Cardiac septum (tissue), 1 donor: ENCODE measurements at regions not wholly inside any gene's neighbourhood (a gene's known extent, or its start where the extent isn't known, plus 50 kb on each side); places are given as distances from the start of the nearest gene placed in this dataset.

Source experiments
- DNase-seq: peaks from one replicate; pipeline ENCODE4 v3.0.0-alpha.2; 2020; ENCODE audit warnings: low spot score
- intact Hi-C: fragments of 100-400 bp; cut with DNase I; formaldehyde crosslinking; loops from one replicate; pipeline ENCODE4 v1.14.0; 2022
- donor health status: DM: no; HTN: no; CAD: no.

DNA sequence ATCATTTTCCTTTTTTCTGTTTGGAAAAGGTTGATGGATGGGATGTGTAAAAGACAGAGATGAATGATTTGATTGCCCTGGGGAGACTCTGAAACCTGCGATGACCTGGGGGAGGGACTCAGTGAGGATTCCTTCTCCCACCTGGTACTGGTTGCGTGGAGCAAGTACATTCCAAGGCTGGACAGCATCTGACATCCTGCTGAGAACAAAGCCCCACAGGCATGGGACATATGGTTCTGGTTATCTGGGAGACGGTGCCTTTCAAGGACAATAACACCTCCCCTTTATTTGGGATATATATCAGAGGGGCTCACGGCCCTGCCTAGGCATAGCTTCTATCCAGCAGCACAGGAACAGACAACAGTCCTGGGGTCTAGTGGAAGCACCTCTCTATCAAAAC lies 527.8 kb downstream of the METTL15 start:
- intact Hi-C loops: no loop called here
- no peak for DNase-seq

DNA sequence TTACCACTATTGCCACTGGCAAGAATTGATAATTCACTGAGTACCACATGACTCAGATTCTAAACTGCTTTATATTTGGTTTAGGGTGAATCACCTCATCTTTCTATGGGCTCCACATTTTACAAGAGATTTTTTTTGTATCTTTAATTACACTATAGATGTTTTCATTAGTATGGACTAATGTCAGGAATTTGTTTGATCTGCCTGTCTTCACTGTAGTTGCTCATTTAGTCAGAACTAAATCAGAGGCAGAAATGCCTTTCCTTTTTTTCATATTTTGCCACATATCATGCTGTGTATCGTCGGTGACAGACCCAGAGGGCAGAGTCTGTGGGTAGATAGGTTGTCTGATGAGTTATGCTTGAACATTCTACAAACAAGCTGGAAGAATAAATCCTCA lies 524.1 kb downstream of the METTL15 start:
- intact Hi-C loops: no loop called here
- DNase-seq: no peak

DNA sequence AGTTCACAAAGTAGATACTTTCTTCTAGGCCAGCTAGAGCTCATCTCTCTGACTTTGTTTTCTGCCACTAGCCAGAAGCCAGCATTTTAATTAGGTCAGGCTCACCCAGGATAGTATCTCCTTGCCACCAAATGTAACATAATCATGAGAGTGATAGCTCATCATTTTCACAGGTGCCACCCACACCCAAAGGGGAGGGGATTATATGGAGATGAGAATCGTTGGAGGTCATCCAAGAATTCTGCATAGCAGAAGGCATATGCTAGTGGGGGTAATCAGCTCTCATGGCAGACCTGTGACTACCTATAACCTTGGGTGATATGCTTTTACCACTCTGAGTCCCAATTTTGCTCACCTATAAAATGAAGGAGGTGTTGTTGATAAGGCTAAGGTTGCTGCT lies 523.0 kb downstream of the METTL15 start:
- intact Hi-C loops: no loop called here
- no peak for DNase-seq

DNA sequence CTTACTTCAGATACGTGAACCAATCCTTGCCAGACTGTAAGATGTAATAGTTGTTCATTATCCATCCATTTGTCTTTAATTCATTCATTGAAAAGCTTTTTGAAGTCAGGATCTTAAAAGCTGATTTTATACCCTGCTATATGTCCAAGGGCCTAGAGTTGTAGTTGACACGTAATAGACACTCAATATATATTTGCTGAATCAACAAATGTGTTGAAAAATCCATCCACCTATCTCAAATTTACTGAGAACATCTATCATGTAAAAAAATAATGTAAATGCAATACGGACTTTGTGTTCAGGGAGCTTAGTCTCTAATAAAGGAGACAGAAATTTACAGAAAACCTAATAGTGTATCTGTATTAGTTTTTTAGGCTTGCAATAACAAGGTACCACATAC lies 521.0 kb downstream of the METTL15 start:
- intact Hi-C loops: no loop called here
- no peak for DNase-seq

DNA sequence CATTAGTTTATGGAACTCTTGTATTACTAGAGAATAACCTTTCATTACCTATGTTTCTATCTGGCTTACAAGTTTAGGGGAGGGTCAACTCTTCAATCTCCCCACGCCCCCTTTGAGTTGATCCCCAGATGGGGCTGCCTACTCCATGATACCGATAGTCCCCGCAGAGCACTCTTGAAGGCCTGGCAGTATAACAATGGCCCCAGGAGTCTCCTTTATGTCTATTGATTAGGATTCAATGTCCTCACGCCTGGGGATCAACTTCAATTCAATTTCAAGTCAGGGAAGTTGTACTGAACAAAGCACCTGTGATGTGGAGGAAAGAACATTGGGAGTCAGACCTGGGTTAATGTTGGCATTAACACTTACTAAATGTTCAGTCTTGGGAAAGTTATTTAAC lies 520.2 kb downstream of the METTL15 start:
- DNase-seq: no peak
- intact Hi-C loops: no loop called here

DNA sequence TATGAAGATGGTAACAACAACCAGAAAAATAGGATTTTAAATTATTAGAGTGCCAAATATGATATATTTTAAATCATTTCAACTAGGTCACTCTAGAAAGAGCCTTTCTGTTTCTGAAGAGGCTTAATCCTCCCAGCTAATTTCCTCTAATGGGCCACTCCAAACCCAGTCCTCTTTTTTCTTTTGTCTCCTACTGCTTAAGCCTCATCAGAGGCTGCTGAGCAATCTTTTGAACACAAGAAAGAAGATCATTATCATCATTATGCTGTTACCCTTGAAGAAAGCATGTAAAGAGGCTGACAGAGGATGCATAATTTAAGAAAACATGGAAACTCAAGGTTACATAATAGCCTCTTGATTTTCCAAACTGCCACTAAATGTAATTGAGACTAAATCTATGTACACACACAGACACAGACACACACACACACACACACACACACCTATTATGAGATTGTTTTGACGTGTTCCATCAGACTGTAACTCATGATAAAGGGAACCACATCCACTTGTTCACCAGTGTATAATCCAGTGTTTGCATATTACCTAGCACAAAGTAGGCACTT lies 519.6 kb downstream of the METTL15 start:
- intact Hi-C loops: no loop called here
- no peak for DNase-seq

DNA sequence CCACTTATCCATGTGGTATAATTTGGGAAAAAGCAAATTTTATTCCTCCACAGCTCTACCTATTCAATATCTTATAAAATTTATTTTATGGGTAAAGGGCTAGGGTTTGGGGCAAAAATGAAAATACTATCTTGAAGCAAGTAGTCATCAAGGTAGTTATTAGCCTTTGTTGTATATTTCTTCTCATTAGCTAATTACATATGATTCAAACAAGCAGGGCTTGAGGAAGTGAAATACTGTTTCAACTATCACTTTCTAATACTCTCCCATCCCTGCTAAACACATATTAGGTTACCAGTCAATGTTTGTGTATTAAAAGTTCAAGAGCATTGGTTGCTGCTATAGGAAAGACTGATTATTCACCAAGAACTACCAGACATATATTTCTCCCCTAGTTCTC lies 517.3 kb downstream of the METTL15 start:
- intact Hi-C loops: no loop called here
- DNase-seq: no peak

DNA sequence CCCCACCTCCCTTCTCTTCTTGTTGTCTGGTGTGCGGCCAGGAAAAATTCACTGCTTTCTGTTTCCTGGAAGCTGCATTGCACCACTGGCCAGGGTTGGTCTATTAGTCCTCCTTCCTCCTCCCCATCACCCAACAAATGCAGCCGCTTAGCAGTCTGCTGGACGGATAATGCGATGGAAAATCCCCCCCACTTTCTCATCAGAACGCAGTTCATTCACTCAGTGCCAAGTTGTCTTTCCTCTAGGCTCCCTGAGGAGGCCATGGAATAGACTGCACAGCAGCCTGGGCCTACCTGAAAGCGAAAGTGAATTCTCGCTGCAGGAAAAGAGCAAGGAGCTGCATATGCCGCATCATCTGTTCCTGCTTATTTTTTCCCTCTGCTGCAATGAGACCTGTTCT lies 513.6 kb downstream of the METTL15 start:
- intact Hi-C loops: no loop called here
- no peak for DNase-seq

DNA sequence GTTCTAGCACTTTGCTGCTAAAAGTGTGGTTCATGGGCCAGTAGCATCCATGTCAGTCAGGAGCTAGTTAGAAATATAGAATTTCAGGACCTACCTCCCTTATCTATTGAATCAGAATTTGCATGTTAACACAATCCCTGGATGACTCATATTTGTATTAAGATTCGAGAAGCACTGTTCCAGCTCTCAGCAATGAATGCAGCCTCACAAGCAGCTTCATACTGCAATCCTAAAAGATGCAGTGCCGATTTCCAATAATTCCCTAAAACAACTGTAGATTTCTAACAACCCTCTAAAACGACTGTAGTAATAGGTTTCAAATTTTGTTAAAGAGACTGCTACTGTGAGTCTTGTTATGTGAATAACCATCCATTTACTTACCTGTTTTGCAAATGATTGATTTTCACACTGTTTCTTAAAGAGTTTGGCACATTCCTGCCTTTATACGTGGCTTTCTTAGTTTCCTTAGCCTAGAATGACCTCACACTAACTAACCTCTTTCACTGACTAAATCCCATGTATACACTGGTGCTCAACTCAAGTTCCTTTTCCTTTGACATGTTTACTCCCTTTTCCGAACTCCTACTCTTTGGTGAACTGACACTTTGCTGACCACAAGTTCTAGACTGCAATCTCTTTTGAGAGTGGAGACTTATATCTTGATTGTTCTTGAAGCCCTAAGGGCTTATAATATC lies 511.8 kb downstream of the METTL15 start:
- no peak for DNase-seq
- intact Hi-C loops: no loop called here

DNA sequence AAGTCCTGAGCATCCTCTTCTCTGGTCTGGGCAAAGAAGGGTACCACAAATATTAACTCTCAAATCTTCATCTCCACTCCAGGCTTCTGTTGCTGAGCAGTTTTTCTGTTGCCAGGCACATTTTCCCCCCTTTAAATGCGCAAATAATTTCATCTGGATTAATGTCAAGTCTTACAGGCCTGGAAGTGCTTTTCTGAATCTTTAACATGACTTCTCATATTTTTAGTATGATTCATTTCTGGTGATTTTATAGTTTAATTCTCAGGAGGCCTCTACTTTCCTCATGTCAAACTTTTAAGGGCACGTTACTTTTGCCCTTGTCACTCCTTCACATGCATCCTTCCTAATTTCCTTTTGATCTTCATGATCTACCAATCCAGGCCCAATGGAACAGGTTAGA lies 510.2 kb downstream of the METTL15 start:
- intact Hi-C loops: no loop called here
- no peak for DNase-seq

DNA sequence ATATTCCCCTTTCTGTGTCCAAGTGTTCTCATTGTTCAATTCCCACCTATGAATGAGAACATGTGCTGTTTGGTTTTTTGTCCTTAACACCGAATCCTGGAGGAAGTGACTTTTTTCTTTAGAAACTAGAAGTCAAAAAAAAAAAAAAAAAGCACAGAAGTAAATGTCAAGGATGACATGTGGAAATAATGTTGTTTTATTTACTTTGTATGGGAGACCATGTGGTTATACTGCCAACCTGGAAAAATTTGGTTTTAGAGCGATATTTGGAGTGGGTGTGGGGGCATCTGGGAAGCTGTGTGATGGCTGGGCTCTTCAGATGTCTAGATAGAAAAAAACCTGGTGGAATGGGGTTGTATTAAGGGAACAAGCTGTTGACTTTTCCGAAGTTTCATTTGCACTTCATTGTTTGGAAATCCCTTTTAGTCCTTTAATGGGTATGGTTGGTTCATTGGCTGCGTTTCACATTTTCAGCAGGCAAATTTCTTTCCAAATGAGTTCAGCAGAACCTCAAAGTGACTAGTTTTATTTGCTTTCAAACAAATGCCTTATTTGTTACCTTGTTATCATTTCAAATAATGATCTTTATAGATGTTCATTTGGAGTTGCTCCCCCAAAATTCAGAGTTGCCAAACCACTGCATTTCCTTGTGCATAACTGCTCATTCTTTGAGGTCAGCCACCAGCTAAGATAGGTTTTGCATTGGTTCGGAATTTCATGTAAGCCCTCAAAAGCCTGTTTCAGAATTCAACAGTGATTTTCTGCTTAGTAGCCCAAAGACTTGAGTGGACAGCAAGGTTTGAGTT lies 508.2 kb downstream of the METTL15 start:
- intact Hi-C loops: no loop called here
- no peak for DNase-seq

DNA sequence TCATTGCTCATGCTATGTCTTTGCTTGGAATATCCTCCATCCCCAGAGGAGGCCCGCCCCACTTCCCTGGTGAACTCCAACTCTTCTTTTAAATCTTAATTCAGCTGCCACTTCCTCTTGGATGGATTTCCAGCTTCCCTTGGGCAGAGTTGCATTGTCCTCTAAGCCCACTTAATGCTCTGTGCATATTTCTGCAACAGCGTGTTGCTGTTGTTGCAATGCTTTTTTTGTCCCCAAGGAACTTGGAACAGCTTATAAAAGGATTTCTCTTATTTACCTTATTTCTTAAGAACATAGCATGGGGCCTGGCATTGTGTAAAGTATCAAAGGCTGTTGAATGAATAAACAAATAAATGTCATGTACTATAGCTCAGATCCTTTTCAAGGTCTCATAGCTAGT lies 507.4 kb downstream of the METTL15 start:
- intact Hi-C loops: no loop called here

DNA sequence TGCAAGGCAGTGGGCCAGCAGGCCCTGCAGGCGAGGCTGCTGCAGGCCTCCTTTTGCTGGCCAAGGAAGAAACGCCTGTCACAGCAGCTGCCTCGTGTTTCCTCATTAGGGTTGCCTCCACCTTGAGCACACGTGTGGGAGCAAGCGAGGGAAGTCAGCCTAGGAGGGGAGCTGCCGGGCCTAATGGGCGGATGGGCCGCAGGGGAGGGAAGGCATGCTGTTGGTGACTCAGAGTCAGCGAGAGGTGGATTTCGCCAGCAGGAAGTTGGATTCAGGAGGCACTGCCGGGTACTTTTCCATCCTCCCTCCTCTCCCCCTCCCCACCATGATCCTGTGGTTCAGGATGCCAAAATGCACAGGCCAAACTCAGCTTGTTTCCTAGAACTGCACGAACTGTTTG lies 498.7 kb downstream of the METTL15 start:
- intact Hi-C loops: no loop called here
- DNase-seq: no peak

More for the DNA sequence above, 507.4 kb downstream of the METTL15 start:
- DNase-seq: no peak

DNA sequence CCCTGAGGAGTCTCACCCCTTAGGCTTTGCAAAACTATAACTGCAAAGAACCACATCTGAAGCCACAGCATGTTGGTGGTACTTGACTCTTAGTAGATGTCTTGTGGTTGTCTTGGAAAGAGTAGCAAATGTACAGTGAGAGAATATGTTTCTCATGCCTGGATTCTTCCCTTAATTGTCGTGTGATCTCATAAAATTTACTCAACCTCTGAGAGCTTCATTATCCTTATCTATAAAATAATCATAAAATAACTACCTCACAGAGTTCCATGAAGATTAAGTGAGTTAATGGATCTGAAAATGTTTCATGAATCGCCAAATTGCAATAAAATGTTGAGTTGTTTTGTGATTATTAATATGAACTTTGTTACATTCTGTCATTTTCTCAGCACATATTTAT lies 491.5 kb downstream of the METTL15 start:
- intact Hi-C loops: no loop called here
- no peak for DNase-seq

DNA sequence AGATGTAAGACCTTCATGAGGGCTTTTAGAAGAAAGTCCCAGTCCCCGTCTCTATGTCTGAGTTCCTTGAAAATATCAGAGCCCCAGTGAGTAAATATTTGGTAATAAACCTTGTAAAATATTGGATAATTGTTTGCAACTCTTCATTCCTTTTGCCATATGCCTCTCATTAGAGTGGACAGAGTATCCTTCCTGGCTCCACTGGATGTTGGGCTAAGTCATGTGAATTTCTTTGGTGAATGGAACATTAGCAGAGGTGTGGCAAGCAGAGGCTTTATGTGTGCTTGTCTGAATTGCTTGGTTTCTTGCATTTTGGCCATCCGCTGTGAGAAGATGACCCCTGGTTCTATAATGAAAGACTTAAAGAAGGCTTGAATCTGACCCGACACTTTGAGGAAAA lies 490.3 kb downstream of the METTL15 start:
- intact Hi-C loops: no loop called here
- DNase-seq: no peak

DNA sequence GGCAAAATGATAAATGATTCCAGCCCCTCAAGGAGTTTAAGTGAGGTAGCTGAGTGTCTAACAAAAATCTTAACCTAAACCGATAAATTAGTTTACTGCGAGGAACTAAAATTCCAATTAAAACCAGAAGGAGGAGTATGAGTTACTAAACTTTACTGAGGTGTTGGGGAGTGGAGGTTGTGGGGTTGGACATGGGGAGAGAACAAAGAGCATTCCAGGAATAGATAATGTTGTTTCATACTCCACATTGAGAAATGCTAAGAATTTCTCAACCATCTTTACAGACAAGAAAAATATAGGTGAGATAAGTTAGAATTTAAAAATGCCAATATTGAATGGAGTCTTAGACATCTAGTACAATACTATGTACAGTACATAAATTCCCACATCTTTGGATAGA lies 488.6 kb downstream of the METTL15 start:
- DNase-seq: no peak
- intact Hi-C loops: no loop called here

DNA sequence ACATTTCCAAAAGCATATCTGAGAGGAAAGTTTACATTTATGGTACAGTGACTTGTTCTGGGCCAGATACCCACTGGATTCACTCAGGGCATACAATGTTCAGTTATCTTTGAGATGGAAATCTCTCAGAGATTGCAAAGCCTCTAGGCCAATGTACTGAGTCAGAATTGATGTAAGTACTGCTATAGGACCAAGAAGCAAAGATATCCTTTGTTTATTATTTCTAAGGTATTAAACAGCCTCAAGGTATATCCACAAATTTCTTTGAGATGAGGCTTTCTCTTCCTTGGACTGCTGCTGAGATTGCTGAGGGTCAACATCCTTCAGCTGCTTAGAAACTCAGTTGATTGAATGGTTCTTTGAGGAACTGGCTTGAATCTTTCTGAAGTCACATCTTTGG lies 484.0 kb downstream of the METTL15 start:
- intact Hi-C loops: no loop called here
- no peak for DNase-seq

DNA sequence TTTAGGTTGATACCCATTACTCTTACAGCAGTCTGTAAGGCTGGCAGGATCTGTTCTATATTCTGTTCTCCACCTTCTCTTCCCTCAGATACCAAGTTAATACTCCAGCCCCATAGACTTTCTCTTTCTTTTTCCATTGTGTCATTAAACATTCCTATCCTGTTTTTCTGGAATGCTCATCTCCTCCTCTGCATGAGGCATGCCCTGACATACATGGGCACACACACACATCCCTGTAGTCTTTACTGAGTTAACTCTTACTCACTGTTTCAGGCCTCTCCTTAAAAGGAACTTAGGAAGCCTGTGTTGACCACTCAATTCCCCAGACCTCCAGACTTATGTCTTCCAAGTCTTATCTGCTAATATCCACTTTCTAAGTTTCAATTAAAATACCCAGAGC lies 476.8 kb downstream of the METTL15 start:
- DNase-seq: no peak
- intact Hi-C loops: no loop called here

DNA sequence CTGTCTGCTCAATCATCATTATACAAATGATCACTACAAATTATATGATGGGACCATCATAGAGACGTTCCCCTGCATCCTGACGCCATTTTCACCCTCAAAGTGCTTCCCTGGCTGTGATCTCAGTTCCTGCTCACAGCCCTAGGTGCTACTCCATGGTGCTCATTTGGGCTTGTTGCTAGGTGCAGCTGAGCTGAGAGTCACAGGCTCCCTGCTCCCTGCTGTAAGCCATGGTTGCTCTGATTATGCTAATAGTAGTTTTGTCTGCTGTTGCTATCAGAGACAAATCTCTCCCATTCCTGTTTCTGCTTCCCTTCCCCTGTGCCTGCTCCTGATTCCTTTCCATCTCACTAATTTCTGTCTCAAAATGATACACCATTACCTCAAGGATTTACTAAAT lies 474.3 kb downstream of the METTL15 start:
- intact Hi-C loops: no loop called here
- no peak for DNase-seq

DNA sequence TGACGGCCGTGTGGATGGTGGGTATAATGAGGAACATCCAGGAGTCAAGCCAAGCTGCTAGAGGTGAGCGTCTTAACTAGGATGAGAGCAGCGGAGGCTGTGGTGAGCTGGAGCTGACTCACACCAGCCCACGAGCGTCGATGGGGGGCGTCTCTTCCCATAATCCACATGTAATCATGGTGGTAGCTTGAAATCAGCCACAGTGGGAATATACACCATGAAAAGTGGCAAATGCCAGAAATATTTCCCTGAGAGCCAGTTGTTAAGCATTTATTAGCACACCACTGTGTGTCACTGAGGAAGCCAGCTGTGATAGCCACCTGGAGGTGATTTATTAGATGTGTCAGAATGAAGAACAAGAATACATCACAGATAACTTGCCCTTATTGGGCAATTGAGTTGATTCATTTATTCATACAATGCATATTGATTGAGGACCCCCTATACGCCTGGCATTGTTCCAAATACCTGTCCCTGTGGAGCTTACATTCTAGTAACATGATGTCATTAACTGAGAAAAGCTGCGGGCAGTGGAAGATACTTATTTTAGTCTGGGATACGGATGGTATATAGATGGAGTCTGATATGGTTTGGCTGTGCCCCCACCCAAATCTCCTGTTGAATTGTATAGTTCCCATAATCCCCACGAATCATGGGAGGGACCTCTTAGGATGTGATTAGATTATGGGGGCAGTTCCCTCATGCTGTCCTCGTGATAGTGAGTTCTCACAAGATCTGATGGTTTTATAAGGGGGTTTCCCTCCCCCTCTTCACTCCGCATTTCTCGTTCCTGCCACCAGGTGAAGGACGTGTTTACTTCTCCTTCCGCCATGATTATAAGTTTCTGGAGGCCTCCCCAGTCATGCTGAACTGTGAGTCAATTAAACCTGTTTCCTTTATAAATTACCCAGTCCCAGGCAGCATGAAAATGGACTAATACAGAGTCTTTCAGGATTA lies 473.4 kb downstream of the METTL15 start:
- intact Hi-C loops: no loop called here

More for the DNA sequence above, 473.4 kb downstream of the METTL15 start:
- DNase-seq: no peak
